ENCODE measurements at regions not wholly inside any gene's neighbourhood (a gene's known extent, or its start where the extent isn't known, plus 50 kb on each side); places are given as distances from the start of the nearest gene placed in this dataset.
"Not testable (repeated sequence)": the region's sequence is repeated elsewhere in the genome, so short reads cannot be mapped to it uniquely, and the experiment has no call there.

- Mint-ChIP-seq H3K9me3 (peaks cover 5 to 59% (median 15%) of the 10 kb centered on the region in 6 donors), H3K27me3 (ENCODE audit: low read depth in 3 of 3) (no peaks in the 10 kb centered on the region), H3K36me3 (peaks cover 0 to 3% (median 0%) of the 10 kb centered on the region in 3 donors), H3K27ac (no peak overlapping the region), H3K4me1 (no peaks in the 10 kb centered on the region), H3K4me3 (no peak overlapping the region)
- no peak for DNase-seq
Observed at GRCh38 chr3:21913791-21914190, 162.8 kb upstream of the ZNF385D start.

- H3K4me3 Mint-ChIP-seq, result no peak overlapping the region
- no peaks in the 10 kb centered on the region for H3K36me3 Mint-ChIP-seq
Observed at GRCh38 chr3:21914451-21914850, 163.4 kb upstream of the ZNF385D start.

GRCh38 chr3:21919383-21919782, 168.4 kb upstream of the ZNF385D start:
- no peaks in the 10 kb centered on the region for H3K4me1 Mint-ChIP-seq
- peaks cover 10 to 56% (median 31%) of the 10 kb centered on the region in 6 donors for H3K9me3 Mint-ChIP-seq

More at GRCh38 chr3:21914451-21914850, 163.4 kb upstream of the ZNF385D start:
- no peak for DNase-seq
- Mint-ChIP-seq H3K9me3 (peaks cover 7 to 53% (median 15%) of the 10 kb centered on the region in 6 donors), H3K27me3 (ENCODE audit: low read depth in 3 of 3) (no peaks in the 10 kb centered on the region), H3K4me1 (no peaks in the 10 kb centered on the region), H3K27ac (no peak overlapping the region)

GRCh38 chr3:21920421-21920861, 169.4 kb upstream of the ZNF385D start:
- Mint-ChIP-seq H3K9me3 (peaks cover 10 to 61% (median 33%) of the 10 kb centered on the region in 6 donors), H3K4me3 (no peak overlapping the region), H3K4me1 (no peaks in the 10 kb centered on the region), H3K36me3 (no peaks in the 10 kb centered on the region), H3K27ac (no peak overlapping the region), H3K27me3 (ENCODE audit: low read depth in 3 of 3) (peaks cover 0 to 7% (median 0%) of the 10 kb centered on the region in 3 donors)
- no peak for DNase-seq

More at GRCh38 chr3:21919383-21919782, 168.4 kb upstream of the ZNF385D start:
- Mint-ChIP-seq H3K36me3 (no peaks in the 10 kb centered on the region), H3K27ac (no peak overlapping the region), H3K27me3 (ENCODE audit: low read depth in 3 of 3) (peaks cover 0 to 7% (median 0%) of the 10 kb centered on the region in 3 donors), H3K4me3 (no peak overlapping the region)
- DNase-seq, result no peak

- peaks cover 10 to 74% (median 39%) of the 10 kb centered on the region in 6 donors for H3K9me3 Mint-ChIP-seq
- DNase-seq; H3K27me3 Mint-ChIP-seq (ENCODE audit: low read depth in 3 of 3); H3K4me1 Mint-ChIP-seq; H3K4me3 Mint-ChIP-seq; H3K36me3 Mint-ChIP-seq; H3K27ac Mint-ChIP-seq: not testable (repeated sequence)
Observed at GRCh38 chr3:21923156-21923555, 172.1 kb upstream of the ZNF385D start.

- H3K4me3 Mint-ChIP-seq, result no peak overlapping the region
- peaks cover 10 to 58% (median 36%) of the 10 kb centered on the region in 6 donors for H3K9me3 Mint-ChIP-seq
- H3K4me1 Mint-ChIP-seq, result no peaks in the 10 kb centered on the region
- H3K36me3 Mint-ChIP-seq, result no peaks in the 10 kb centered on the region
- no peak for DNase-seq
- H3K27ac Mint-ChIP-seq, result no peak overlapping the region
- peaks cover 0 to 4% (median 0%) of the 10 kb centered on the region in 3 donors for H3K27me3 Mint-ChIP-seq (ENCODE audit: low read depth in 3 of 3)
Observed at GRCh38 chr3:21927261-21927660, 176.3 kb upstream of the ZNF385D start.

GRCh38 chr3:21934591-21934990, 183.6 kb upstream of the ZNF385D start:
- Mint-ChIP-seq H3K9me3 (peaks cover 4 to 29% (median 15%) of the 10 kb centered on the region in 6 donors), H3K27me3 (ENCODE audit: low read depth in 3 of 3) (no peaks in the 10 kb centered on the region), H3K27ac (no peak overlapping the region), H3K4me3 (no peak overlapping the region), H3K4me1 (no peaks in the 10 kb centered on the region), H3K36me3 (no peaks in the 10 kb centered on the region)
- DNase-seq, result no peak

GRCh38 chr3:21936207-21936606, 185.2 kb upstream of the ZNF385D start:
- no peak overlapping the region for H3K4me3 Mint-ChIP-seq
- no peaks in the 10 kb centered on the region for H3K36me3 Mint-ChIP-seq
- H3K27me3 Mint-ChIP-seq (ENCODE audit: low read depth in 3 of 3), result no peaks in the 10 kb centered on the region
- H3K4me1 Mint-ChIP-seq, result no peaks in the 10 kb centered on the region
- no peak overlapping the region for H3K27ac Mint-ChIP-seq
- no peak for DNase-seq
- H3K9me3 Mint-ChIP-seq, result peaks cover 10 to 42% (median 21%) of the 10 kb centered on the region in 6 donors

- Mint-ChIP-seq H3K4me3 (no peak overlapping the region), H3K36me3 (no peaks in the 10 kb centered on the region), H3K9me3 (peaks cover 7 to 38% (median 15%) of the 10 kb centered on the region in 6 donors), H3K27ac (no peak overlapping the region), H3K4me1 (no peaks in the 10 kb centered on the region), H3K27me3 (ENCODE audit: low read depth in 3 of 3) (no peaks in the 10 kb centered on the region)
- no peak for DNase-seq
Observed at GRCh38 chr3:21938267-21938681, 187.3 kb upstream of the ZNF385D start.

- H3K27me3 Mint-ChIP-seq (ENCODE audit: low read depth in 3 of 3), result no peaks in the 10 kb centered on the region
- no peak overlapping the region for H3K27ac Mint-ChIP-seq
- peaks cover 1 to 46% (median 11%) of the 10 kb centered on the region in 6 donors for H3K9me3 Mint-ChIP-seq
- H3K36me3 Mint-ChIP-seq, result no peaks in the 10 kb centered on the region
- no peaks in the 10 kb centered on the region for H3K4me1 Mint-ChIP-seq
- no peak for DNase-seq
- no peak overlapping the region for H3K4me3 Mint-ChIP-seq
Observed at GRCh38 chr3:21942328-21942727, 191.3 kb upstream of the ZNF385D start.

GRCh38 chr3:21944251-21944650, 193.2 kb upstream of the ZNF385D start:
- no peak overlapping the region for H3K27ac Mint-ChIP-seq
- no peaks in the 10 kb centered on the region for H3K27me3 Mint-ChIP-seq (ENCODE audit: low read depth in 3 of 3)
- H3K9me3 Mint-ChIP-seq, result peaks cover 1 to 35% (median 11%) of the 10 kb centered on the region in 6 donors
- no peaks in the 10 kb centered on the region for H3K4me1 Mint-ChIP-seq
- H3K36me3 Mint-ChIP-seq, result no peaks in the 10 kb centered on the region
- no peak overlapping the region for H3K4me3 Mint-ChIP-seq
- no peak for DNase-seq

- DNase-seq, result no peak
- Mint-ChIP-seq H3K27ac (no peak overlapping the region), H3K9me3 (peaks cover 11 to 56% (median 32%) of the 10 kb centered on the region in 6 donors), H3K36me3 (no peaks in the 10 kb centered on the region), H3K4me3 (no peak overlapping the region), H3K4me1 (no peaks in the 10 kb centered on the region), H3K27me3 (ENCODE audit: low read depth in 3 of 3) (no peaks in the 10 kb centered on the region)
Observed at GRCh38 chr3:21952856-21953255, 201.8 kb upstream of the ZNF385D start.

- H3K27me3 Mint-ChIP-seq (ENCODE audit: low read depth in 3 of 3), result no peaks in the 10 kb centered on the region
- no peak overlapping the region for H3K4me3 Mint-ChIP-seq
- no peaks in the 10 kb centered on the region for H3K36me3 Mint-ChIP-seq
- H3K4me1 Mint-ChIP-seq, result no peaks in the 10 kb centered on the region
- no peak for DNase-seq
- no peak overlapping the region for H3K27ac Mint-ChIP-seq
- H3K9me3 Mint-ChIP-seq, result peaks cover 16 to 68% (median 39%) of the 10 kb centered on the region in 6 donors
Observed at GRCh38 chr3:21954709-21955108, 203.7 kb upstream of the ZNF385D start.

GRCh38 chr3:21955406-21955805, 204.4 kb upstream of the ZNF385D start:
- H3K27ac Mint-ChIP-seq, result no peak overlapping the region
- H3K9me3 Mint-ChIP-seq, result peaks cover 14 to 66% (median 36%) of the 10 kb centered on the region in 6 donors
- no peak for DNase-seq
- H3K4me3 Mint-ChIP-seq, result no peak overlapping the region
- H3K4me1 Mint-ChIP-seq, result no peaks in the 10 kb centered on the region
- no peaks in the 10 kb centered on the region for H3K27me3 Mint-ChIP-seq (ENCODE audit: low read depth in 3 of 3)
- no peaks in the 10 kb centered on the region for H3K36me3 Mint-ChIP-seq

- DNase-seq, result no peak
- no peak overlapping the region for H3K4me3 Mint-ChIP-seq
- H3K4me1 Mint-ChIP-seq, result no peaks in the 10 kb centered on the region
- H3K9me3 Mint-ChIP-seq, result peaks cover 13 to 58% (median 29%) of the 10 kb centered on the region in 6 donors
- H3K36me3 Mint-ChIP-seq, result no peaks in the 10 kb centered on the region
- peaks cover 0 to 2% (median 0%) of the 10 kb centered on the region in 3 donors for H3K27me3 Mint-ChIP-seq (ENCODE audit: low read depth in 3 of 3)
- H3K27ac Mint-ChIP-seq, result no peak overlapping the region
Observed at GRCh38 chr3:21960033-21960432, 209.0 kb upstream of the ZNF385D start.

All from immature natural killer cell (primary cell).